GM23248 (cell line): ENCODE measurements at regions not wholly inside any gene's neighbourhood (a gene's known extent, or its start where the extent isn't known, plus 50 kb on each side); places are given as distances from the start of the nearest gene placed in this dataset.

Experiments used
- DNase-seq: peaks from one replicate; pipeline ENCODE4 v3.0.0-alpha.2; 2015
- H2AFZ ChIP-seq: fragments of 200-600 bp; sonication (generic); 2 replicates; pipeline ENCODE4 v1.6.1; 2016; ENCODE audit warnings: antibody characterized with exemption
- H3F3A ChIP-seq: fragments of 200-600 bp; sonication (generic); 2 replicates; pipeline ENCODE4 v1.6.1; 2016; ENCODE audit warnings: mild to moderate bottlenecking, antibody characterized with exemption, mixed run types; ENCODE audit not compliant: insufficient read depth
- H3K27ac ChIP-seq: fragments of 200-600 bp; sonication (generic); 2 replicates; pipeline ENCODE4 v1.5.1; 2016; ENCODE audit warnings: mild to moderate bottlenecking
- H3K27me3 ChIP-seq: fragments of 200-600 bp; sonication (generic); replicated peaks from 2 replicates; pipeline ENCODE4 v1.6.1; 2016; ENCODE audit warnings: mild to moderate bottlenecking; ENCODE audit not compliant: insufficient read depth
- H3K36me3 ChIP-seq: fragments of 200-600 bp; sonication (generic); 2 replicates; pipeline ENCODE4 v1.6.1; 2016; ENCODE audit warnings: low read depth, mild to moderate bottlenecking
- H3K4me1 ChIP-seq: fragments of 200-600 bp; sonication (generic); 2 replicates; pipeline ENCODE4 v1.6.1; 2016; ENCODE audit warnings: mild to moderate bottlenecking; ENCODE audit not compliant: insufficient read depth
- H3K4me2 ChIP-seq: fragments of 200-600 bp; sonication (generic); one replicate; pipeline ENCODE4 v1.6.1; 2016; ENCODE audit warnings: mild to moderate bottlenecking; ENCODE audit not compliant: unreplicated experiment
- H3K4me3 ChIP-seq: fragments of 200-600 bp; sonication (generic); 2 replicates; pipeline ENCODE4 v1.5.1; 2016; ENCODE audit warnings: mild to moderate bottlenecking
- H3K79me2 ChIP-seq: fragments of 200-600 bp; sonication (generic); 2 replicates; pipeline ENCODE4 v1.6.1; 2016; ENCODE audit warnings: mild to moderate bottlenecking; ENCODE audit not compliant: insufficient read depth
- H3K9ac ChIP-seq: fragments of 200-600 bp; sonication (generic); 2 replicates; pipeline ENCODE4 v1.6.1; 2016; ENCODE audit warnings: mild to moderate bottlenecking
- H3K9me2 ChIP-seq: fragments of 200-600 bp; sonication (generic); 2 replicates; pipeline ENCODE4 v1.6.1; 2016; ENCODE audit warnings: mixed run types, mild to moderate bottlenecking, moderate library complexity; ENCODE audit not compliant: insufficient read depth
- H3K9me3 ChIP-seq: fragments of 200-600 bp; sonication (generic); one replicate; pipeline ENCODE4 v1.6.1; 2017; ENCODE audit warnings: low read depth
- H4K20me1 ChIP-seq: fragments of 200-600 bp; sonication (generic); 2 replicates; pipeline ENCODE4 v1.6.0; 2016; ENCODE audit not compliant: insufficient read depth
- EZH2 ChIP-seq: fragments of 200-600 bp; sonication (generic); IDR thresholded peaks from 2 replicates; pipeline ENCODE4 v1.6.1; 2018; ENCODE audit warnings: antibody characterized with exemption, mild to moderate bottlenecking; ENCODE audit not compliant: insufficient read depth, poor library complexity, severe bottlenecking
- EZH2phosphoT487 ChIP-seq: fragments of 200-600 bp; sonication (generic); IDR thresholded peaks from 2 replicates; pipeline ENCODE4 v1.6.1; 2018; ENCODE audit warnings: antibody characterized with exemption, moderate library complexity, mild to moderate bottlenecking, low read depth; ENCODE audit not compliant: insufficient read depth
- WGBS, 2 experiments: methylation state at CpG; one replicate each; pipeline ENCODE4 v1.1.6; 2015 to 2017; ENCODE audit warnings: low lambda C conversion rate in 2 of 2, low coverage in 1 of 2; ENCODE audit errors: missing lambda C conversion rate in 2 of 2; 5-methylcytosine and 5-hydroxymethylcytosine counted together
- in situ Hi-C: fragments of 300-500 bp; cut with MboI; formaldehyde crosslinking; loops from 2 replicates; pipeline ENCODE4 v1.15.0; 2020

- Histone ChIP-seq H3K9ac (no peak overlapping the region), H2AFZ (no peak overlapping the region), H3K9me2 (no peaks in the 10 kb centered on the region), H3K4me2 (no peak overlapping the region), H3K27ac (no peak overlapping the region), H3K9me3 (no peaks in the 10 kb centered on the region), H3F3A (peaks cover 73% of the 10 kb centered on the region), H3K4me1 (peaks cover 49% of the 10 kb centered on the region), H3K36me3 (no peaks in the 10 kb centered on the region), H4K20me1 (no peaks in the 10 kb centered on the region), H3K4me3 (no peak overlapping the region), H3K27me3 (no peaks in the 10 kb centered on the region), H3K79me2 (no peaks in the 10 kb centered on the region)
- WGBS, 2 experiments = 92% methylated on average over 8 of the region's 8 CpGs
- in situ Hi-C loops = no loop called here
- no peak for TF ChIP-seq EZH2
- no peak for TF ChIP-seq EZH2phosphoT487
- DNase-seq = no peak
Observed at GRCh38 chr2:237205043-237205541, 119.4 kb downstream of the COPS8 start.

DNA sequence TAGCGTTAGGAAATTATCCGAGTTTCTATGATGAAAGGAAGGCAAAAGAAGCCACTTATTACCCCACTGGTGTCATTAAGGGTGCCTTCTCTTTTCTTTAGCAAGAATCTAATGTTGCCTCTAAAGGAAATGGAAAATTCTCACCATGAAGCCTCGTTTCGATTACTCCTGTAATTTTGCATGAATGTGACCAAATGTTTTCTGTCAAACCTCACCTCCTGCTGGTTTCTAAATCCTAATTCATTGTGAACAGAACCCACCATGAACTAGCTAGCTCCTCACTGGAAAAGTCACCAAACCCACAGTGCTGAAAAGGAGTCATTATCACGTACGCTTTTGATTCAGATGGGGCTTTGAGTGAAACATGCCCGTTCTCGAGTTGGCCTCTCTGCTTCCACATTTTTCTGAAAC is 119.9 kb downstream of the COPS8 start:
- Histone ChIP-seq H3K4me1 (peaks cover 53% of the 10 kb centered on the region), H3K36me3 (no peaks in the 10 kb centered on the region), H3F3A (peaks cover 74% of the 10 kb centered on the region), H4K20me1 (no peaks in the 10 kb centered on the region), H3K79me2 (no peaks in the 10 kb centered on the region), H2AFZ (no peak overlapping the region), H3K9me3 (no peaks in the 10 kb centered on the region), H3K27me3 (no peaks in the 10 kb centered on the region), H3K4me2 (no peak overlapping the region), H3K4me3 (no peak overlapping the region), H3K9ac (no peak overlapping the region), H3K9me2 (no peaks in the 10 kb centered on the region), H3K27ac (no peak overlapping the region)
- WGBS, 2 experiments = 89 to 92% methylated on average over 8 of the region's 8 CpGs
- no peak for DNase-seq
- no peak for TF ChIP-seq EZH2phosphoT487
- TF ChIP-seq EZH2 = no peak
- in situ Hi-C loops = no loop called here

DNA sequence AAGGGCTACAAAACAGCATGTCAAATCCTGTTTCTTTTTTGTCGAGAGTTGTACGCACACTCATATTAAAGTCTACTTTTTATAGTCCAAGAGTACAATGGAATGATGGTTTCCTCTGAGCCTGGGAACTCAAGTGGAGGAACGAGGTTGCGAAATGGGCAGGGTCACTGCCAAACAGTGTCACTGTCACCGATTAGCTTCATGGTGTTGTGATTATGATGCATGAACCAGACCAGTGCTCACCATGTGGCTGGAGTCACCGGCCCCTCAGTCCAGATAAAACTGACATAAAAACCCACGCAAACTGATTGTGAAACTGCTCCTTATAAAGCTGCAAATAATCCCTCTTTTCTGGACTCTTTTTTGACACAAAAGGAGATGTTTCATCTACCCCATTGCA is 122.0 kb downstream of the COPS8 start:
- peaks cover 38% of the 10 kb centered on the region for H3K4me1 ChIP-seq
- H3K4me2 ChIP-seq = peak overlapping the region; percentile 73
- peak overlapping the region; percentile 41 for H3K4me3 ChIP-seq
- H3K9ac ChIP-seq = peak overlapping the region; percentile 85
- in situ Hi-C loops = no loop called here
- no peaks in the 10 kb centered on the region for H3K79me2 ChIP-seq
- DNase-seq = peak; percentile 88
- H4K20me1 ChIP-seq = no peaks in the 10 kb centered on the region
- no peaks in the 10 kb centered on the region for H3K9me2 ChIP-seq
- 4 to 8% methylated on average over 7 of the region's 7 CpGs for WGBS, 2 experiments
- peak overlapping the region; percentile 96 for H3K27ac ChIP-seq
- no peak overlapping the region for H2AFZ ChIP-seq
- no peaks in the 10 kb centered on the region for H3K9me3 ChIP-seq
- no peaks in the 10 kb centered on the region for H3K27me3 ChIP-seq
- TF ChIP-seq EZH2phosphoT487 (0 out of 2 replicates have a peak, but pooled peaks have one; percentile 39), EZH2 (no peak)
- H3F3A ChIP-seq = peaks cover 73% of the 10 kb centered on the region
- H3K36me3 ChIP-seq = no peaks in the 10 kb centered on the region

- H3K4me3 ChIP-seq = peak overlapping the region; percentile 41
- H3K9ac ChIP-seq = peak overlapping the region; percentile 85
- peak overlapping the region; percentile 96 for H3K27ac ChIP-seq
- in situ Hi-C loops = no loop called here
- H3K27me3 ChIP-seq = no peaks in the 10 kb centered on the region
- no peaks in the 10 kb centered on the region for H4K20me1 ChIP-seq
- no peak overlapping the region for H2AFZ ChIP-seq
- H3K9me2 ChIP-seq = no peaks in the 10 kb centered on the region
- peak; percentile 94 for DNase-seq
- no peaks in the 10 kb centered on the region for H3K9me3 ChIP-seq
- WGBS, 2 experiments = 1 to 2% methylated on average over 16 of the region's 16 CpGs
- no peaks in the 10 kb centered on the region for H3K79me2 ChIP-seq
- peaks cover 40% of the 10 kb centered on the region for H3K4me1 ChIP-seq
- peaks cover 71% of the 10 kb centered on the region for H3F3A ChIP-seq
- peak overlapping the region; percentile 73 for H3K4me2 ChIP-seq
- TF ChIP-seq EZH2phosphoT487 (no peak), EZH2 (no peak)
- H3K36me3 ChIP-seq = no peaks in the 10 kb centered on the region
Observed at GRCh38 chr2:237208373-237209260, 122.9 kb downstream of the COPS8 start.
